GM13977 (cell line): ENCODE measurements at regions not wholly inside any gene's neighbourhood (a gene's known extent, or its start where the extent isn't known, plus 50 kb on each side); places are given as distances from the start of the nearest gene placed in this dataset.

Experiments
- DNase-seq: peaks from one replicate; pipeline ENCODE4 v3.0.0; 2012; ENCODE audit warnings: low spot score
- in situ Hi-C: fragments of 300-500 bp; cut with MboI; formaldehyde crosslinking; loops from one replicate; pipeline ENCODE4 v1.12.0; 2022; ENCODE audit warnings: low sequenced_read_pairs, low pct_unique_long_range_greater_than_20kb, mixed read lengths, inconsistent platforms; ENCODE audit not compliant: unreplicated experiment
- TF ChIP-seq, protein P1 (sequence below): IDR thresholded peaks from 2 replicates; pipeline ENCODE4 v1.5.1; 2012; ENCODE audit warnings: mild to moderate bottlenecking, control low read depth; ENCODE audit not compliant: insufficient read depth; ENCODE audit errors: extremely low read depth, missing control alignments

DNA sequence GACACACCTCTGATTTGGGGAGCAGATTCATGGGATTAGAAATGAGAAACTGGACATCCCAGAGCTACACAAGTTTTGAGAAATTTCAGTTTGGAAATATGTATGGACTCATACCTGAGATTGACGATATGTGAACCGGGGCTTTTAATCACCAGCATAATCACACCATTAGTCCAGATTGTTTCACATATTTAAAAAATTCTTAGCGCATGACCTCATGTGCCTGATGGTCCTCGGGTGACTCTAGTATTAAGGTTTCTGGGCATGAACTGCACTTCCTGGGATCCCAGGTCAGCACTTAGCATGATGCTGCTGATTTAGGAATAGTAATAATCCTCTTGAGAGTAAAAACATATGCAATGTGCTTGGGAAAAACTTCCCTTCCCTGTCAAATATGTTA is 91.9 kb upstream of the BCOR start:
- in situ Hi-C loops: no loop called here
- no peak for DNase-seq
- TF ChIP-seq, protein P1, sequence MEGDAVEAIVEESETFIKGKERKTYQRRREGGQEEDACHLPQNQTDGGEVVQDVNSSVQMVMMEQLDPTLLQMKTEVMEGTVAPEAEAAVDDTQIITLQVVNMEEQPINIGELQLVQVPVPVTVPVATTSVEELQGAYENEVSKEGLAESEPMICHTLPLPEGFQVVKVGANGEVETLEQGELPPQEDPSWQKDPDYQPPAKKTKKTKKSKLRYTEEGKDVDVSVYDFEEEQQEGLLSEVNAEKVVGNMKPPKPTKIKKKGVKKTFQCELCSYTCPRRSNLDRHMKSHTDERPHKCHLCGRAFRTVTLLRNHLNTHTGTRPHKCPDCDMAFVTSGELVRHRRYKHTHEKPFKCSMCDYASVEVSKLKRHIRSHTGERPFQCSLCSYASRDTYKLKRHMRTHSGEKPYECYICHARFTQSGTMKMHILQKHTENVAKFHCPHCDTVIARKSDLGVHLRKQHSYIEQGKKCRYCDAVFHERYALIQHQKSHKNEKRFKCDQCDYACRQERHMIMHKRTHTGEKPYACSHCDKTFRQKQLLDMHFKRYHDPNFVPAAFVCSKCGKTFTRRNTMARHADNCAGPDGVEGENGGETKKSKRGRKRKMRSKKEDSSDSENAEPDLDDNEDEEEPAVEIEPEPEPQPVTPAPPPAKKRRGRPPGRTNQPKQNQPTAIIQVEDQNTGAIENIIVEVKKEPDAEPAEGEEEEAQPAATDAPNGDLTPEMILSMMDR: no peak

DNA sequence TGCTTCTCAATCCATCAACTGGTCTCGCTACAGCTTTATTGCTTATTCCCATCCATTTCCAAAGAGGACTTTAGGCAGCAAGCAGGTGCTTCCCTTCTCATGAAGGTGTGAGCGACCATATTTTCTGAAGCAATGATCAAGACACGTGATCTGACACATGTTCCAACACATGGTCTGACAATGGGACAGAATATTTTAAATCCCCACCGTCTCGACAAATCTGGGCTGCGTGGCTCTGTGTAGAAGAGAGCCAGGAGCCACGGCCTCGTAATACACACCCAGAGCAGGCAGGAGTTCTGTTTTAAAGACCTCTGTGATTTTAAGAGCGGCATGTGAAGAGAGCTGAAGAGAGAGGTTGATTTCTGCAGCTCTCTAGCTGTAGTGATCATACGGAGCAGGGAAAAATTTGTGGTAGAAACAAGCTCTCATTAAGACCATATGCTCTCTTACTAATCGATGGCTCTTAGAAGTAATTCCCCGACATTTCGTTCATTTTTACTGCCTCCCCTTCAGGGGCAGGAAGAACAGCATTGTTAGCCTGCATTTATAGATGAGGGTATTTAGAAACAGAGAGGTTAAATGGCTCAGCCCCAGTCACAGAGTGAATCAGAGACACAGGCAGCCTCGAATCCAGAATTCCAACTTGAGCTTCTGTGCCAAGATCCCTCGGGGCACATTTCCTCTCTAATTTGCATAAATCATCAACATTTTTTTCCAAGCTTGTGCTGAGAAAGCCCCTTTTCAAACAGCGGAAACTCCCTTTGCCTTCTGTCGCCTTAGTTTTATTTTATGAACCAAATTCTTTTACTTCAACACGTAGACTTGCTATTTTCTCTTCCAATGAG is 91.0 kb upstream of the BCOR start:
- in situ Hi-C loops: no loop called here
- TF ChIP-seq, protein P1: no peak
- no peak for DNase-seq

DNA sequence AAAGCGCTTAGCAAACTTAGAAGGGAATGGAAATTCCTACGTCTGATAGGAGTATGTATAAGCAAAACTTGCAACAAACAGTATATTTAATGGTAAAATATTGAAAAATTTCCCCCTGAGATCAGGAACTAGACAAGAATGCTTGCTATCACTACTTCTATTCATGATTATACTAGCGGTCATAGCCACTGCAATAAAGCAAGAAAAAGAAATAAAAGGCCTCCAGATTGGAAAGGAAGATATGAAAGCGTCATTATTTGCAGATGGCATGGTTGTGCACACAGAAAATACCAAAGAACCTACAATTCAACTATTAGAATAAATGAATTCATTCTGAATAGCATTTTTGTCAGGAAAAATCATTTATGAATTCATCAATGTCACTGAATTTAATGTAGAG is 87.2 kb upstream of the BCOR start:
- TF ChIP-seq, protein P1: no peak
- DNase-seq: no peak
- in situ Hi-C loops: no loop called here

DNA sequence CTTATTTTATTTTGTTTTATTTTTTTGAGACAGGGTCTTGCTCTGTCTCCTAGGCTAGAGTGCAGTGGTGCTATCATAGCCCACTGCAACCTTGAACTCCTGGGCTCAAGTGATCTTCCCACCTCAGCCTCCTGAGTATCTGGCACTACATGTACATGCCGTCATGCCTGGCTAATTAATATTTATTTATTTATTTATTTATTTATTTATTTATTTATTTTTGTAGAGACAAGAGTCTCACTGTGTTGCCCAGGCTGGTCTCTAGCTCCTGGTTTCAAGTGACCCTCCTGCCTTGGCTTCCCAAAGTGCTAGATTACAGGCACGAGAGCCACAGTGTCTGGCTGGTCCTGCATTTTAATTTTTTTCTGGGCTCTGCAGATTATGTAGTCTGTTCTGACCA is 84.9 kb upstream of the BCOR start:
- no peak for DNase-seq

DNA sequence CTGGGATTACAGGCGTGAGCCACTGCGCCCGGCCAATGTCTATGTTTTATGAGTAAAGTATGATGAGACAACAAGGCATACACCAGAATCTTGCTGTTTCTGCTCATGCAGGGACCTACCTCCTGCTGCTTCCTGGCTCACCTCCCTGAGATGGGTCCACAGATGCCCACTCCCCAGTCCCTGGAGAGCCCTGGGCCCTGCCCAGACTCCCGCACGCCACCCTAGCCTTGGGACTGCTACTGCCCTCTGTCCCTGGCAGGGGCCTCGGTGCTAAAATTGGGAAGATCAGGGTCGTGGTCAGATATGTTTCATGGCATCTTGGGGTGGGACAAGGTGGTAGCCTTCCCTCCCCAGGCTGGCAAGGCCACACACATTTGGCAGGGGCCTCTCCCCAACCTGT is 84.3 kb upstream of the BCOR start:
- in situ Hi-C loops: no loop called here
- TF ChIP-seq, protein P1: no peak
- DNase-seq: no peak

More for the DNA sequence above, 84.9 kb upstream of the BCOR start:
- in situ Hi-C loops: no loop called here
- TF ChIP-seq, protein P1: no peak

DNA sequence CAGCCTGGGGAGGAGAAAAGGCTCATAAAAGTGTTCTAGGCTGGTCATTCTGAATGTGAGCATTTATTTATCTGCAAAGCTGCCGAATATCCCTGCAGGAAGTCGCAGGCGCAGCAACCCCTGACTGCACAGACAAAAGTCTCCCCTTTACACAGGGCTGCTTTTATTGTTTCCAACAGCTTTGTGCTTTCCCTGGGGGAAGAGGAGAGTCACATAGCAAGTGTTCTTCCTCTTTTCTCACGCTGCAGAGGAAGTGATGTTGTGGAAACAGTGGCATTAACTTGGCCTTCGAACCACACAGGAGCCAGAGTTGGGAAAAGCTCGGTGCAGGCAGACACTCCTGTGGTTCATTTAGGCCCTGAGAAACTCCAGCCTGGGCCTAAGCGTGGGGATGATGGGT is 81.5 kb upstream of the BCOR start:
- in situ Hi-C loops: no loop called here

More for the DNA sequence above, 81.5 kb upstream of the BCOR start:
- DNase-seq: no peak
- TF ChIP-seq, protein P1: no peak
